ENCODE measurements at regions not wholly inside any gene's neighbourhood (a gene's known extent, or its start where the extent isn't known, plus 50 kb on each side); places are given as distances from the start of the nearest gene placed in this dataset.

DNA sequence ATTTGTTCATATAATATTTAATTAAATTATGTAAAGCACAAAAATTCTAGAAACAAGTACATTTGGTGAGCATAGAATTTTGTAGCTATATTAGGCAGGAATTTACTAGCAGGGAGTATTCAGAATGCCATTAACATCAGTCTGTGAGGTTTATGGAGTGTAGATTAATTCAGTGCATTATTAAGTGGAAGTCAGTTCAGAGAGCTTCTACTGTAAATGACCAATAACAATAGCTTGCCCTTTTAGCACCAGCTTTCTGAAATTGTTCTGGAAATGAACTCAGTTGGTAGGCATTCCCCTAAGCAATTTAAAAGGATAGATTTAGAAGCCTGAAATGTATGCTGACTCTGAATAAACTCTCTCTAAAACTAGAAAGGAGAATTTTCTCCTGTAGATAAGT is 208.2 kb upstream of the CNTNAP5 start (continued):
- TF ChIP-seq, protein P1, sequence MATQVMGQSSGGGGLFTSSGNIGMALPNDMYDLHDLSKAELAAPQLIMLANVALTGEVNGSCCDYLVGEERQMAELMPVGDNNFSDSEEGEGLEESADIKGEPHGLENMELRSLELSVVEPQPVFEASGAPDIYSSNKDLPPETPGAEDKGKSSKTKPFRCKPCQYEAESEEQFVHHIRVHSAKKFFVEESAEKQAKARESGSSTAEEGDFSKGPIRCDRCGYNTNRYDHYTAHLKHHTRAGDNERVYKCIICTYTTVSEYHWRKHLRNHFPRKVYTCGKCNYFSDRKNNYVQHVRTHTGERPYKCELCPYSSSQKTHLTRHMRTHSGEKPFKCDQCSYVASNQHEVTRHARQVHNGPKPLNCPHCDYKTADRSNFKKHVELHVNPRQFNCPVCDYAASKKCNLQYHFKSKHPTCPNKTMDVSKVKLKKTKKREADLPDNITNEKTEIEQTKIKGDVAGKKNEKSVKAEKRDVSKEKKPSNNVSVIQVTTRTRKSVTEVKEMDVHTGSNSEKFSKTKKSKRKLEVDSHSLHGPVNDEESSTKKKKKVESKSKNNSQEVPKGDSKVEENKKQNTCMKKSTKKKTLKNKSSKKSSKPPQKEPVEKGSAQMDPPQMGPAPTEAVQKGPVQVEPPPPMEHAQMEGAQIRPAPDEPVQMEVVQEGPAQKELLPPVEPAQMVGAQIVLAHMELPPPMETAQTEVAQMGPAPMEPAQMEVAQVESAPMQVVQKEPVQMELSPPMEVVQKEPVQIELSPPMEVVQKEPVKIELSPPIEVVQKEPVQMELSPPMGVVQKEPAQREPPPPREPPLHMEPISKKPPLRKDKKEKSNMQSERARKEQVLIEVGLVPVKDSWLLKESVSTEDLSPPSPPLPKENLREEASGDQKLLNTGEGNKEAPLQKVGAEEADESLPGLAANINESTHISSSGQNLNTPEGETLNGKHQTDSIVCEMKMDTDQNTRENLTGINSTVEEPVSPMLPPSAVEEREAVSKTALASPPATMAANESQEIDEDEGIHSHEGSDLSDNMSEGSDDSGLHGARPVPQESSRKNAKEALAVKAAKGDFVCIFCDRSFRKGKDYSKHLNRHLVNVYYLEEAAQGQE (IDR thresholded peaks at IDR 0.05; ENCODE audit: unreplicated experiment) = no peak
- TF ChIP-seq, protein P2, sequence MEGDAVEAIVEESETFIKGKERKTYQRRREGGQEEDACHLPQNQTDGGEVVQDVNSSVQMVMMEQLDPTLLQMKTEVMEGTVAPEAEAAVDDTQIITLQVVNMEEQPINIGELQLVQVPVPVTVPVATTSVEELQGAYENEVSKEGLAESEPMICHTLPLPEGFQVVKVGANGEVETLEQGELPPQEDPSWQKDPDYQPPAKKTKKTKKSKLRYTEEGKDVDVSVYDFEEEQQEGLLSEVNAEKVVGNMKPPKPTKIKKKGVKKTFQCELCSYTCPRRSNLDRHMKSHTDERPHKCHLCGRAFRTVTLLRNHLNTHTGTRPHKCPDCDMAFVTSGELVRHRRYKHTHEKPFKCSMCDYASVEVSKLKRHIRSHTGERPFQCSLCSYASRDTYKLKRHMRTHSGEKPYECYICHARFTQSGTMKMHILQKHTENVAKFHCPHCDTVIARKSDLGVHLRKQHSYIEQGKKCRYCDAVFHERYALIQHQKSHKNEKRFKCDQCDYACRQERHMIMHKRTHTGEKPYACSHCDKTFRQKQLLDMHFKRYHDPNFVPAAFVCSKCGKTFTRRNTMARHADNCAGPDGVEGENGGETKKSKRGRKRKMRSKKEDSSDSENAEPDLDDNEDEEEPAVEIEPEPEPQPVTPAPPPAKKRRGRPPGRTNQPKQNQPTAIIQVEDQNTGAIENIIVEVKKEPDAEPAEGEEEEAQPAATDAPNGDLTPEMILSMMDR (conservative IDR thresholded peaks at IDR 0.05; ENCODE audit: low read depth in 2 of 2) = no peak
- no peak for TF ChIP-seq EZH2phosphoT487 (IDR thresholded peaks at IDR 0.05; ENCODE audit: unreplicated experiment)
- TF ChIP-seq EZH2 (IDR thresholded peaks at IDR 0.05; ENCODE audit: low read depth, unreplicated experiment) = no peak
- no peak for TF ChIP-seq NANOG (IDR thresholded peaks at IDR 0.05; ENCODE audit: borderline replicate concordance)
- TF ChIP-seq ZNF114 (CRISPR knock-in tag; IDR thresholded peaks at IDR 0.05) = no peak
- TF ChIP-seq, protein P3, sequence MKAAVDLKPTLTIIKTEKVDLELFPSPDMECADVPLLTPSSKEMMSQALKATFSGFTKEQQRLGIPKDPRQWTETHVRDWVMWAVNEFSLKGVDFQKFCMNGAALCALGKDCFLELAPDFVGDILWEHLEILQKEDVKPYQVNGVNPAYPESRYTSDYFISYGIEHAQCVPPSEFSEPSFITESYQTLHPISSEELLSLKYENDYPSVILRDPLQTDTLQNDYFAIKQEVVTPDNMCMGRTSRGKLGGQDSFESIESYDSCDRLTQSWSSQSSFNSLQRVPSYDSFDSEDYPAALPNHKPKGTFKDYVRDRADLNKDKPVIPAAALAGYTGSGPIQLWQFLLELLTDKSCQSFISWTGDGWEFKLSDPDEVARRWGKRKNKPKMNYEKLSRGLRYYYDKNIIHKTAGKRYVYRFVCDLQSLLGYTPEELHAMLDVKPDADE (IDR thresholded peaks at IDR 0.05) = no peak

DNA sequence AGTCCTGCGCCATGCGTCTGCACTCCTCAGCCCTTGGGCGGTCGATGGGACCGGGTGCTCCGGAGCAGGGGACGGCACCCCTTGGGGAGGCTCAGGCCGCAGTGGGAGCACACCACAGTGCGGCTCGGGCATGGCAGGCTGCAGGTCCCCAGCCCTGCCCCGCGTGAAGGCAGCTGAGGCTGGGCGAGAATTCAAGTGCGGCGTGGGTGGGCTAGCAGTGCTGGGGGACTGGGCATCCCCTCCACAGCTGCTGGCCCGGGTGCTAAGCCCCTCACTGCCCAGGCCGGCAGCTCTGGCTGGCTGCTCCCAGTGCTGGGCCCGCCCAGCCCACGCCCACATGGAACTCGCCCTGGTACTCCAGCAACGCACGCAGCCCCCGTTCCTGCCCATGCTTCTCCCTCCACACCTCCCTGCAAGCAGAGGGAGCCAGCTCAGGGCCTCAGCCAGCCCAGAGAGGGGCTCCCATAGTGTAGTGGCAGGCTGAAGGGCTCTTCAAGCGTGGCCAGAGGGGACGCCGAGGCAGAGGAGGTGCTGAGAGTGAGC is 198.3 kb upstream of the CNTNAP5 start:
- ATAC-seq (no peak), DNase-seq (ENCODE audit: low spot score) (no peak)
- no peak overlapping the region for H3K4me3 Mint-ChIP-seq
- Histone ChIP-seq H3K4me2 (no peak overlapping the region), H3K36me3 (ENCODE audit: insufficient read depth) (no peaks in the 10 kb centered on the region), H3K27ac (ENCODE audit: low read depth) (no peak overlapping the region), H3K9me2 (ENCODE audit: insufficient read depth) (no peaks in the 10 kb centered on the region; the same call in 1 of the 2 replicates), H4K20me1 (replicated peaks; ENCODE audit: insufficient read depth) (no peaks in the 10 kb centered on the region), H3K4me1 (ENCODE audit: insufficient read depth) (no peaks in the 10 kb centered on the region), H3F3A (replicated peaks; ENCODE audit: low read depth) (no peaks in the 10 kb centered on the region), H2AFZ (no peak overlapping the region), H3K4me3 (no peak overlapping the region), H3K27me3 (ENCODE audit: insufficient read depth) (no peaks in the 10 kb centered on the region), H3K79me2 (replicated peaks; ENCODE audit: insufficient read depth) (no peaks in the 10 kb centered on the region)
- no peak for TF ChIP-seq NANOG (IDR thresholded peaks at IDR 0.05; ENCODE audit: borderline replicate concordance)
- TF ChIP-seq POLR2AphosphoS5 (IDR thresholded peaks at IDR 0.05; ENCODE audit: low read depth) = no peak
- TF ChIP-seq ZNF114 (CRISPR knock-in tag; IDR thresholded peaks at IDR 0.05) = no peak
- TF ChIP-seq EZH2phosphoT487 (IDR thresholded peaks at IDR 0.05; ENCODE audit: unreplicated experiment) = no peak
- TF ChIP-seq, protein P4, sequence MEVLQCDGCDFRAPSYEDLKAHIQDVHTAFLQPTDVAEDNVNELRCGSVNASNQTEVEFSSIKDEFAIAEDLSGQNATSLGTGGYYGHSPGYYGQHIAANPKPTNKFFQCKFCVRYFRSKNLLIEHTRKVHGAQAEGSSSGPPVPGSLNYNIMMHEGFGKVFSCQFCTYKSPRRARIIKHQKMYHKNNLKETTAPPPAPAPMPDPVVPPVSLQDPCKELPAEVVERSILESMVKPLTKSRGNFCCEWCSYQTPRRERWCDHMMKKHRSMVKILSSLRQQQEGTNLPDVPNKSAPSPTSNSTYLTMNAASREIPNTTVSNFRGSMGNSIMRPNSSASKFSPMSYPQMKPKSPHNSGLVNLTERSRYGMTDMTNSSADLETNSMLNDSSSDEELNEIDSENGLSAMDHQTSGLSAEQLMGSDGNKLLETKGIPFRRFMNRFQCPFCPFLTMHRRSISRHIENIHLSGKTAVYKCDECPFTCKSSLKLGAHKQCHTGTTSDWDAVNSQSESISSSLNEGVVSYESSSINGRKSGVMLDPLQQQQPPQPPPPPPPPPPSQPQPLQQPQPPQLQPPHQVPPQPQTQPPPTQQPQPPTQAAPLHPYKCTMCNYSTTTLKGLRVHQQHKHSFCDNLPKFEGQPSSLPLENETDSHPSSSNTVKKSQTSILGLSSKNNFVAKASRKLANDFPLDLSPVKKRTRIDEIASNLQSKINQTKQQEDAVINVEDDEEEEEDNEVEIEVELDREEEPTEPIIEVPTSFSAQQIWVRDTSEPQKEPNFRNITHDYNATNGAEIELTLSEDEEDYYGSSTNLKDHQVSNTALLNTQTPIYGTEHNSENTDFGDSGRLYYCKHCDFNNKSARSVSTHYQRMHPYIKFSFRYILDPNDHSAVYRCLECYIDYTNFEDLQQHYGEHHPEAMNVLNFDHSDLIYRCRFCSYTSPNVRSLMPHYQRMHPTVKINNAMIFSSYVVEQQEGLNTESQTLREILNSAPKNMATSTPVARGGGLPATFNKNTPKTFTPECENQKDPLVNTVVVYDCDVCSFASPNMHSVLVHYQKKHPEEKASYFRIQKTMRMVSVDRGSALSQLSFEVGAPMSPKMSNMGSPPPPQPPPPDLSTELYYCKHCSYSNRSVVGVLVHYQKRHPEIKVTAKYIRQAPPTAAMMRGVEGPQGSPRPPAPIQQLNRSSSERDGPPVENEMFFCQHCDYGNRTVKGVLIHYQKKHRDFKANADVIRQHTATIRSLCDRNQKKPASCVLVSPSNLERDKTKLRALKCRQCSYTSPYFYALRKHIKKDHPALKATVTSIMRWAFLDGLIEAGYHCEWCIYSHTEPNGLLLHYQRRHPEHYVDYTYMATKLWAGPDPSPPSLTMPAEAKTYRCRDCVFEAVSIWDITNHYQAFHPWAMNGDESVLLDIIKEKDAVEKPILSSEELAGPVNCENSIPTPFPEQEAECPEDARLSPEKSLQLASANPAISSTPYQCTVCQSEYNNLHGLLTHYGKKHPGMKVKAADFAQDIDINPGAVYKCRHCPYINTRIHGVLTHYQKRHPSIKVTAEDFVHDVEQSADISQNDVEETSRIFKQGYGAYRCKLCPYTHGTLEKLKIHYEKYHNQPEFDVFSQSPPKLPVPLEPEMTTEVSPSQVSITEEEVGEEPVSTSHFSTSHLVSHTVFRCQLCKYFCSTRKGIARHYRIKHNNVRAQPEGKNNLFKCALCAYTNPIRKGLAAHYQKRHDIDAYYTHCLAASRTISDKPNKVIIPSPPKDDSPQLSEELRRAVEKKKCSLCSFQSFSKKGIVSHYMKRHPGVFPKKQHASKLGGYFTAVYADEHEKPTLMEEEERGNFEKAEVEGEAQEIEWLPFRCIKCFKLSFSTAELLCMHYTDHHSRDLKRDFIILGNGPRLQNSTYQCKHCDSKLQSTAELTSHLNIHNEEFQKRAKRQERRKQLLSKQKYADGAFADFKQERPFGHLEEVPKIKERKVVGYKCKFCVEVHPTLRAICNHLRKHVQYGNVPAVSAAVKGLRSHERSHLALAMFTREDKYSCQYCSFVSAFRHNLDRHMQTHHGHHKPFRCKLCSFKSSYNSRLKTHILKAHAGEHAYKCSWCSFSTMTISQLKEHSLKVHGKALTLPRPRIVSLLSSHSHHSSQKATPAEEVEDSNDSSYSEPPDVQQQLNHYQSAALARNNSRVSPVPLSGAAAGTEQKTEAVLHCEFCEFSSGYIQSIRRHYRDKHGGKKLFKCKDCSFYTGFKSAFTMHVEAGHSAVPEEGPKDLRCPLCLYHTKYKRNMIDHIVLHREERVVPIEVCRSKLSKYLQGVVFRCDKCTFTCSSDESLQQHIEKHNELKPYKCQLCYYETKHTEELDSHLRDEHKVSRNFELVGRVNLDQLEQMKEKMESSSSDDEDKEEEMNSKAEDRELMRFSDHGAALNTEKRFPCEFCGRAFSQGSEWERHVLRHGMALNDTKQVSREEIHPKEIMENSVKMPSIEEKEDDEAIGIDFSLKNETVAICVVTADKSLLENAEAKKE (CRISPR knock-in tag; IDR thresholded peaks at IDR 0.05) = no peak
- peaks cover 12% of the 10 kb centered on the region for H3K9me3 Mint-ChIP-seq
- no peak overlapping the region for H3K27ac Mint-ChIP-seq
- H3K4me1 Mint-ChIP-seq = no peaks in the 10 kb centered on the region
- H3K36me3 Mint-ChIP-seq (ENCODE audit: low read depth) = peaks cover 12% of the 10 kb centered on the region
- H3K27me3 Mint-ChIP-seq (ENCODE audit: insufficient read depth, low read depth, poor library complexity) = no peaks in the 10 kb centered on the region

Data from GM23338 (cell line).